ENCODE measurements at regions not wholly inside any gene's neighbourhood (a gene's known extent, or its start where the extent isn't known, plus 50 kb on each side); places are given as distances from the start of the nearest gene placed in this dataset.

DNA sequence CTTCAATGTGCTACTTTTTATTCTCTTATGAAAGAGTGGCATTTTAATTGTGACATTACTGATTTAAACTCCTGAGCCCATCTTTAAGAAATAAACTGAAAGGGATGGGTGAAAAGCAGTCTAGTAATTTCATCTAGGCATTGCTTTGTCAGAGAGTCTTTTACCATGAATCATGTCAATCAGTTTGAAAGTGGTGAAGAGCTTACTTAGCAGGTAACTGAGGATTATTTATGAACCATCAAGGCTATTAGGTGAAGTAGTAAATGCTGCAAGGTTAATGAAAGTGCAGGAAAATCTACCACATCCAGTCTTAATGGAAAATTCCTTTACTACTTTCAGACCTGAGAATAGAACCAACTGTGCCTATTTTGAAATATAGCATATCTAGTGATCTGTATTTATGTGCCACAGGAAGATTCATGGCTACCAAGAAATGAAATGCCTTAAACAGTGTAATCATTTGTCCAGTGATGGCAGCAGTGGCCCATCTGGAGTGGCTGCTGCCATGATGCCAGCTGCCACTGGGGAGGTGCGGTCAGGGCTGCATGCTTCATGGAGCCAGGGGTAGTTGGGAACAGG is 368.9 kb downstream of the SLITRK6 start:
- Histone ChIP-seq H2AFZ (ENCODE audit: low read length) (no peak overlapping the region), H3K9me3 (ENCODE audit: control insufficient read depth, insufficient read depth, low read depth, low read length) (no peaks in the 10 kb centered on the region), H3K27me3 (ENCODE audit: control insufficient read depth, insufficient read depth, low read length) (no peaks in the 10 kb centered on the region), H3K4me1 (ENCODE audit: control insufficient read depth, extremely low read depth, insufficient read depth, low read length) (no peaks in the 10 kb centered on the region), H3K79me2 (ENCODE audit: control insufficient read depth, insufficient read depth, low read length) (no peaks in the 10 kb centered on the region), H3K27ac (ENCODE audit: insufficient read depth, low read length) (no peak overlapping the region), H3K9ac (ENCODE audit: insufficient read depth, low read length) (no peak overlapping the region), H3K4me3 (replicated peaks in 1 of 4; ENCODE audit: control extremely low read depth in 1 of 4, insufficient read depth in 1 of 4, low read depth in 3 of 4, low read length in 4 of 4) (no peak overlapping the region), H4K20me1 (ENCODE audit: control insufficient read depth, extremely low read depth, insufficient read depth, low read length) (no peaks in the 10 kb centered on the region), H3K36me3 (ENCODE audit: control insufficient read depth, insufficient read depth, low read length) (no peaks in the 10 kb centered on the region), H3K4me2 (ENCODE audit: extremely low read depth, insufficient read depth, low read length) (no peak overlapping the region)
- no peak for DNase-seq (ENCODE audit: low read depth in 2 of 2)
- TF ChIP-seq EZH2 (IDR thresholded peaks at IDR 0.05; ENCODE audit: low read length, missing control alignments) (no peak), CTCF (conservative IDR thresholded peaks at IDR 0.05 in 1 of 2, IDR thresholded peaks at IDR 0.05 in 1 of 2; ENCODE audit: low read depth in 1 of 2, low read length in 2 of 2) (no peak)

DNA sequence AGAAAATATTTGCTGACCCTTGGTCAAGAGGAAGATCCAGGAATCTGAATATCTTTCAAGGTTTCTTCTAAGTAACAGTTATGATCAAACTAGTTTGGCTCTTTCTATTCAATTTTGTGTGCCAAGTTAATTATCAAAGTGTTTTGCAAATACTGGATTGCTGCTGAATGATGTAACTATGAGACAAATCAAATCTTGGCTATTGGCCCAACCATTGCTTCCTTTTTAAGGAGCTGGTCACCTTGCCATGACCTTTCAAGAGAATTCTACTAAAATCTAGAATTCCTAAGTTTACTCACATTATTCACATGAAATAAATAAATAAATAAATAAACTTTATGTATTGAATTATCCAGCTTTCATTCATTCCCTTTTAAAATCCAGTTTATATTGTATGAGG is 371.8 kb downstream of the SLITRK6 start:
- Histone ChIP-seq H3K27me3 (ENCODE audit: control insufficient read depth, insufficient read depth, low read length) (no peaks in the 10 kb centered on the region), H2AFZ (ENCODE audit: low read length) (no peak overlapping the region), H3K27ac (ENCODE audit: insufficient read depth, low read length) (no peak overlapping the region), H3K79me2 (ENCODE audit: control insufficient read depth, insufficient read depth, low read length) (no peaks in the 10 kb centered on the region), H3K36me3 (ENCODE audit: control insufficient read depth, insufficient read depth, low read length) (no peaks in the 10 kb centered on the region), H4K20me1 (ENCODE audit: control insufficient read depth, extremely low read depth, insufficient read depth, low read length) (no peaks in the 10 kb centered on the region), H3K9ac (ENCODE audit: insufficient read depth, low read length) (no peak overlapping the region), H3K4me1 (ENCODE audit: control insufficient read depth, extremely low read depth, insufficient read depth, low read length) (no peaks in the 10 kb centered on the region), H3K9me3 (ENCODE audit: control insufficient read depth, insufficient read depth, low read depth, low read length) (no peaks in the 10 kb centered on the region), H3K4me3 (replicated peaks in 1 of 4; ENCODE audit: control extremely low read depth in 1 of 4, insufficient read depth in 1 of 4, low read depth in 3 of 4, low read length in 4 of 4) (no peak overlapping the region), H3K4me2 (ENCODE audit: extremely low read depth, insufficient read depth, low read length) (no peak overlapping the region)
- DNase-seq (ENCODE audit: low read depth in 2 of 2), result peak; percentile 6 to 18
- TF ChIP-seq CTCF (conservative IDR thresholded peaks at IDR 0.05 in 1 of 2, IDR thresholded peaks at IDR 0.05 in 1 of 2; ENCODE audit: low read depth in 1 of 2, low read length in 2 of 2) (no peak), EZH2 (IDR thresholded peaks at IDR 0.05; ENCODE audit: low read length, missing control alignments) (no peak)

DNA sequence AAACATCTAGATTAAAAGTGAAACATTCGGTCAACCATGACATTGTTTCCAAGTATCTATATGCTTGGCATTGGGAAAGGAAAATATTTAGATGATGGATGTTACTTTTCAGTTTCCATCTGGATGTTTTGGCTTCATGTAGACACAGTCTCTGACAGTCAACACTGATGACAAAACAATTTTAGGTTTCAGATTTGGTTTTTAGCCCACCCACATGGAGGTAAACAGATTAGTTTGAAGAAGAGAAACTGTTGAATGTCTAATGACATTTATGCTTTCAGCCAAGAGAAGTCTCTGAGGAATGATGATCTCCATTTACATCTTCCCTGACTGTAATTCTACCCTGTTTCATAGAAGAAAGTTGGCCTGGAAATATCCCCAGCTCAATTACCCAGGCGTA is 379.1 kb downstream of the SLITRK6 start:
- no peaks in the 10 kb centered on the region for H3K9me3 ChIP-seq (ENCODE audit: control insufficient read depth, insufficient read depth, low read depth, low read length)
- no peaks in the 10 kb centered on the region for H3K36me3 ChIP-seq (ENCODE audit: control insufficient read depth, insufficient read depth, low read length)
- no peaks in the 10 kb centered on the region for H4K20me1 ChIP-seq (ENCODE audit: control insufficient read depth, extremely low read depth, insufficient read depth, low read length)
- no peak overlapping the region for H3K9ac ChIP-seq (ENCODE audit: insufficient read depth, low read length)
- H3K79me2 ChIP-seq (ENCODE audit: control insufficient read depth, insufficient read depth, low read length), result no peaks in the 10 kb centered on the region
- H3K4me1 ChIP-seq (ENCODE audit: control insufficient read depth, extremely low read depth, insufficient read depth, low read length), result no peaks in the 10 kb centered on the region
- no peak overlapping the region for H3K27ac ChIP-seq (ENCODE audit: insufficient read depth, low read length)
- H3K4me3 ChIP-seq (replicated peaks in 1 of 4; ENCODE audit: control extremely low read depth in 1 of 4, insufficient read depth in 1 of 4, low read depth in 3 of 4, low read length in 4 of 4), result no peak overlapping the region
- TF ChIP-seq CTCF (conservative IDR thresholded peaks at IDR 0.05 in 1 of 2, IDR thresholded peaks at IDR 0.05 in 1 of 2; ENCODE audit: low read depth in 1 of 2, low read length in 2 of 2), result no peak
- no peak for TF ChIP-seq EZH2 (IDR thresholded peaks at IDR 0.05; ENCODE audit: low read length, missing control alignments)
- no peak overlapping the region for H2AFZ ChIP-seq (ENCODE audit: low read length)
- no peak for DNase-seq (ENCODE audit: low read depth in 2 of 2)
- no peaks in the 10 kb centered on the region for H3K27me3 ChIP-seq (ENCODE audit: control insufficient read depth, insufficient read depth, low read length)
- no peak overlapping the region for H3K4me2 ChIP-seq (ENCODE audit: extremely low read depth, insufficient read depth, low read length)
